Chondrocyte (in vitro differentiated cells): ENCODE measurements at regions not wholly inside any gene's neighbourhood (a gene's known extent, or its start where the extent isn't known, plus 50 kb on each side); places are given as distances from the start of the nearest gene placed in this dataset.

Experiments used
- DNase-seq: peaks from one replicate; pipeline ENCODE4 v3.0.0; 2021; ENCODE audit warnings: mixed read lengths, low spot score
- H3K27ac Mint-ChIP-seq: one replicate; pipeline ENCODE4 v1.8.0; 2021; ENCODE audit warnings: mild to moderate bottlenecking, moderate library complexity, mixed read lengths; ENCODE audit not compliant: unreplicated experiment
- H3K27me3 Mint-ChIP-seq: 2 replicates; pipeline ENCODE4 v1.8.0; 2021; ENCODE audit warnings: low read depth, mixed read lengths
- H3K36me3 Mint-ChIP-seq: 2 replicates; pipeline ENCODE4 v1.8.0; 2021; ENCODE audit warnings: low read depth, mixed read lengths
- H3K4me1 Mint-ChIP-seq: 2 replicates; pipeline ENCODE4 v1.8.0; 2021; ENCODE audit warnings: low read depth, mild to moderate bottlenecking, mixed read lengths
- H3K4me3 Mint-ChIP-seq: one replicate; pipeline ENCODE4 v1.8.0; 2021; ENCODE audit warnings: mild to moderate bottlenecking, moderate library complexity, mixed read lengths; ENCODE audit not compliant: unreplicated experiment
- H3K9me3 Mint-ChIP-seq: 2 replicates; pipeline ENCODE4 v1.8.0; 2021; ENCODE audit warnings: low read depth, mixed read lengths
- TF ChIP-seq, protein P1 (sequence below): fragments of 200-600 bp; sonication (generic); IDR thresholded peaks from 2 replicates; pipeline ENCODE4 v1.5.0; 2021; ENCODE audit warnings: antibody characterized with exemption, mild to moderate bottlenecking, moderate library complexity

DNA sequence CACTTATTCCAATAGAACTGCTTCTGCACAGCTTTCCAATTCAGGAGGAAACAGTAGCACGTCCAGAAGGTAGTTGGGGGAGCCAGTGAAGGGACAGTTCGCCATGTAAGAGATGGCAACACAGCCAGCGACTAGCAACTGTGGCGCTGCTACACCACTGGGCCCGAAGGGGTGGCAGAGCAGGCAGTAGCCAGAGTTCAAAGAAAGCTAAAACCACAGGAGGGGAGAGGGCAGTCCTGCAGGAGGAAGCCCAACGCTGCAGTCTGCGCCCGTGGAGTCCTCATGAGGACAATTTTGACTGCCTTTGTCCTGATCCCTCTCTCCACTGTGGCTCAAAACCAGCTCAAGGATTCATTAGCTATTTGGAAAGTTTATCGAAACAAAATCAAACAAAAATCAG is 591.2 kb downstream of the VRK1 start:
- no peaks in the 10 kb centered on the region for H3K27me3 Mint-ChIP-seq
- TF ChIP-seq, protein P1, sequence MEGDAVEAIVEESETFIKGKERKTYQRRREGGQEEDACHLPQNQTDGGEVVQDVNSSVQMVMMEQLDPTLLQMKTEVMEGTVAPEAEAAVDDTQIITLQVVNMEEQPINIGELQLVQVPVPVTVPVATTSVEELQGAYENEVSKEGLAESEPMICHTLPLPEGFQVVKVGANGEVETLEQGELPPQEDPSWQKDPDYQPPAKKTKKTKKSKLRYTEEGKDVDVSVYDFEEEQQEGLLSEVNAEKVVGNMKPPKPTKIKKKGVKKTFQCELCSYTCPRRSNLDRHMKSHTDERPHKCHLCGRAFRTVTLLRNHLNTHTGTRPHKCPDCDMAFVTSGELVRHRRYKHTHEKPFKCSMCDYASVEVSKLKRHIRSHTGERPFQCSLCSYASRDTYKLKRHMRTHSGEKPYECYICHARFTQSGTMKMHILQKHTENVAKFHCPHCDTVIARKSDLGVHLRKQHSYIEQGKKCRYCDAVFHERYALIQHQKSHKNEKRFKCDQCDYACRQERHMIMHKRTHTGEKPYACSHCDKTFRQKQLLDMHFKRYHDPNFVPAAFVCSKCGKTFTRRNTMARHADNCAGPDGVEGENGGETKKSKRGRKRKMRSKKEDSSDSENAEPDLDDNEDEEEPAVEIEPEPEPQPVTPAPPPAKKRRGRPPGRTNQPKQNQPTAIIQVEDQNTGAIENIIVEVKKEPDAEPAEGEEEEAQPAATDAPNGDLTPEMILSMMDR: no peak
- DNase-seq: no peak
- no peaks in the 10 kb centered on the region for H3K4me1 Mint-ChIP-seq
- H3K27ac Mint-ChIP-seq: no peak overlapping the region
- H3K36me3 Mint-ChIP-seq: no peaks in the 10 kb centered on the region
- H3K4me3 Mint-ChIP-seq: no peak overlapping the region
- H3K9me3 Mint-ChIP-seq: no peaks in the 10 kb centered on the region

DNA sequence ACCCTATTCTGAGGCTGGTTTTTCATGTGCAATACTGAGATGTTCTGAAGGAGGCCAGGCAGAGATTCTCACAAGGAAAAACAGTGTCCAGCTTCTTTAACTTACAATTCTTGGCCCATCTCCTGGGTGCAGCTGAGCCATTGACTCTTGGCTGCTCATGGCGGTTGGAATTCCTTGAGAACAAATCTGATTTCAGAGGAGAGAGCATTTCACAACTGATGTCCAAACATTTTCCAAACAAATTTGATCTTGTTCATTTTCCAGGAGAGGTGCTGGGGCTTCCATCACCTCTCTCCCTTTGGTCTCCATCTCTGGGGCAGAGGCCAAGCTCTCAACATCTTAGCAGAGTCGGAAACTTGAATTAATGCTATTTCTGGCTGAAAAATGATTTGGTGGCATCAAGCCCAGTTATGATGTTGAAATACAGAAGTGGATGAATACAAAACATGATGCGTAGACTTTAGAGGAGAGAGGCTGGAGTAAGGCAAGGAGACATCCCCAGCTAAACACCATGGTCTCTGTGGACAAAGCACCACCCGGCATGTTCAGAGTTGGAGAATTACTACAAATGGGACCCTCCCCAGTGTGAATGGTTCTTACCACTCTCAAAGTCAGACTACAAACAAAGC is 593.0 kb downstream of the VRK1 start:
- Mint-ChIP-seq H3K27ac (no peak overlapping the region), H3K27me3 (no peaks in the 10 kb centered on the region), H3K4me3 (no peak overlapping the region), H3K4me1 (no peaks in the 10 kb centered on the region), H3K36me3 (no peaks in the 10 kb centered on the region), H3K9me3 (no peaks in the 10 kb centered on the region)
- DNase-seq: no peak
- TF ChIP-seq, protein P1: no peak

DNA sequence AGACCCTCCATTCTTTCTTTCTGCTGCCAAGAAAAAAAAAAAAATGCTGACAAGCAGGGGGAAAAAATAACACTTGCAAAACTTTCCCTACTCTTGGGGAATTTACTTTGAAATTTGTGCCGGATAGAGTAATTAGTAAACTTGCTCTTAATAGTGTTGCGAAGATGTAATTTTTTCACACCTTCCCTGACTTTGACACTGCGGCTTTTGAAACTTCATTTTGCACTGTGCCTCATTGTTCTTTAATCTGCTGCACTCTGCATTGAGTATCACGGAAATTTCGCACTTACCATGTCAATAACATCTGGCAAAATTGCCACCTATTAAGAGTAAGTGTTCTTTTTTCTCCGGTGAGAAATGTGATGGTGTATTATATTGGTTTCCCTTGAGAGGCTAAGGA is 596.1 kb downstream of the VRK1 start:
- Mint-ChIP-seq H3K36me3 (no peaks in the 10 kb centered on the region), H3K27ac (no peak overlapping the region), H3K9me3 (no peaks in the 10 kb centered on the region), H3K4me1 (no peaks in the 10 kb centered on the region), H3K4me3 (no peak overlapping the region), H3K27me3 (no peaks in the 10 kb centered on the region)
- TF ChIP-seq, protein P1: no peak
- DNase-seq: no peak

DNA sequence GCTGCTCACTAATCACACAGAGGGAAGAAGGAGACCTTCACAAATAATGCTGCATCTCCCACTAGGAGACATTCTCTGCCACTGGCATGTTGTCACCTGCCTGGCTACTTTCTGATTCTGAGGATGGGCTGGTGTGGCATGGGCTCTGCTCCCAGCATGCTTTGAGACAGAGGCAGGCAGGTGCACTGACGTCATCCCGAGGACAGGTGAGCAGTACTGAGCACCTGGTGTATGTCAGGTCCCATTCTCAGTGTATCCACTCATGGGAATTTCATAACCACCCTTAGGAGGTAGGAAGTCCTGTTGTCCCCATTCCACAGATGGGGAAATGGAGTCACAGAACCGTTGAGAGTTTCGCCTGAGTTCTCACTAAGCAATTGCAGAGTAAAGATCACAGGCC is 597.9 kb downstream of the VRK1 start:
- DNase-seq: no peak
- Mint-ChIP-seq H3K4me1 (no peaks in the 10 kb centered on the region), H3K27me3 (no peaks in the 10 kb centered on the region), H3K36me3 (no peaks in the 10 kb centered on the region), H3K4me3 (no peak overlapping the region), H3K27ac (no peak overlapping the region), H3K9me3 (peaks cover 4% of the 10 kb centered on the region)
- TF ChIP-seq, protein P1: no peak

- Mint-ChIP-seq H3K27me3 (peaks cover 2% of the 10 kb centered on the region), H3K36me3 (no peaks in the 10 kb centered on the region), H3K4me1 (no peaks in the 10 kb centered on the region), H3K4me3 (no peak overlapping the region), H3K9me3 (peaks cover 8% of the 10 kb centered on the region), H3K27ac (no peak overlapping the region)
- TF ChIP-seq, protein P1: no peak
- DNase-seq: no peak
Observed at GRCh38 chr14:97401714-97402113, 604.5 kb downstream of the VRK1 start.
